Testis (tissue), 2 donors: ENCODE measurements at regions not wholly inside any gene's neighbourhood (a gene's known extent, or its start where the extent isn't known, plus 50 kb on each side); places are given as distances from the start of the nearest gene placed in this dataset.

Source experiments
- CTCF ChIP-seq, 3 experiments: fragments of 450-650 bp in 2 of 3; fragments of 200-600 bp in 1 of 3; sonication (generic) in 1 of 3; IDR thresholded peaks; one replicate each; pipeline ENCODE4 v1.5.1; 2016 to 2019; ENCODE audit warnings: antibody characterized with exemption in 3 of 3, mild to moderate bottlenecking in 2 of 3, moderate library complexity in 1 of 3
- POLR2A ChIP-seq: fragments of 450-650 bp; IDR thresholded peaks from one replicate; pipeline ENCODE4 v1.6.1; 2017; ENCODE audit warnings: antibody characterized with exemption, mild to moderate bottlenecking, moderate library complexity

- TF ChIP-seq CTCF (IDR thresholded peaks at IDR 0.05) (no peak), POLR2A (no peak)
Observed at GRCh38 chr12:68482014-68482413, 128.7 kb upstream of the RAP1B start.
